ENCODE measurements at regions not wholly inside any gene's neighbourhood (a gene's known extent, or its start where the extent isn't known, plus 50 kb on each side); places are given as distances from the start of the nearest gene placed in this dataset.

- no peak for TF ChIP-seq ZFX (IDR thresholded peaks at IDR 0.05; ENCODE audit: borderline replicate concordance)
- no peak for TF ChIP-seq CTCF (IDR thresholded peaks at IDR 0.05)
Observed at GRCh38 chr2:198817536-198817935, 640.2 kb downstream of the SATB2 start.

All from 22Rv1 (cell line).